ENCODE measurements at regions not wholly inside any gene's neighbourhood (a gene's known extent, or its start where the extent isn't known, plus 50 kb on each side); places are given as distances from the start of the nearest gene placed in this dataset.

DNA sequence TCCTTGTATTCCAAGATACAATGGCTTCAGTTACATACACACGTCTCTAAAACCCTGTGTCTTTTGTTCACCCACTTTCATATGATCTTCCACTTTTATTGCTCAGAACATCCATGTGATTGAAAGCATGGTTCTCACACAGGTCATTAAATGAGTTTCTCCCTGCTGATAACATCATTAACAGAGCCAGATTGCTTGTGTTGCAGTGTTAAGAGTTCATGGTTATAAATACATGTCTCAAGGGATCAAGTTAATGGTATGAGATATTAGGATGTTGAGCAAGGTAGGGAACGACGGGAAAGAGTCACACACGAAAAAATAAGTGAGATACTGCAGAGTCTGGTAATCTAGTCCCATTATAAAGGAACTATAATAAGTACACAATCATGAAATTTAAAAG lies 861.5 kb downstream of the SORCS1 start (continued):
- no peak for TF ChIP-seq ZFP36 (IDR thresholded peaks at IDR 0.05; ENCODE audit: borderline replicate concordance, partially characterized antibody)
- TF ChIP-seq, protein P1, sequence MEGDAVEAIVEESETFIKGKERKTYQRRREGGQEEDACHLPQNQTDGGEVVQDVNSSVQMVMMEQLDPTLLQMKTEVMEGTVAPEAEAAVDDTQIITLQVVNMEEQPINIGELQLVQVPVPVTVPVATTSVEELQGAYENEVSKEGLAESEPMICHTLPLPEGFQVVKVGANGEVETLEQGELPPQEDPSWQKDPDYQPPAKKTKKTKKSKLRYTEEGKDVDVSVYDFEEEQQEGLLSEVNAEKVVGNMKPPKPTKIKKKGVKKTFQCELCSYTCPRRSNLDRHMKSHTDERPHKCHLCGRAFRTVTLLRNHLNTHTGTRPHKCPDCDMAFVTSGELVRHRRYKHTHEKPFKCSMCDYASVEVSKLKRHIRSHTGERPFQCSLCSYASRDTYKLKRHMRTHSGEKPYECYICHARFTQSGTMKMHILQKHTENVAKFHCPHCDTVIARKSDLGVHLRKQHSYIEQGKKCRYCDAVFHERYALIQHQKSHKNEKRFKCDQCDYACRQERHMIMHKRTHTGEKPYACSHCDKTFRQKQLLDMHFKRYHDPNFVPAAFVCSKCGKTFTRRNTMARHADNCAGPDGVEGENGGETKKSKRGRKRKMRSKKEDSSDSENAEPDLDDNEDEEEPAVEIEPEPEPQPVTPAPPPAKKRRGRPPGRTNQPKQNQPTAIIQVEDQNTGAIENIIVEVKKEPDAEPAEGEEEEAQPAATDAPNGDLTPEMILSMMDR (IDR thresholded peaks at IDR 0.05) = no peak
- no peak for TF ChIP-seq HOXB13 (CRISPR knock-in tag; IDR thresholded peaks at IDR 0.05; ENCODE audit: low read depth)
- TF ChIP-seq, protein P2, sequence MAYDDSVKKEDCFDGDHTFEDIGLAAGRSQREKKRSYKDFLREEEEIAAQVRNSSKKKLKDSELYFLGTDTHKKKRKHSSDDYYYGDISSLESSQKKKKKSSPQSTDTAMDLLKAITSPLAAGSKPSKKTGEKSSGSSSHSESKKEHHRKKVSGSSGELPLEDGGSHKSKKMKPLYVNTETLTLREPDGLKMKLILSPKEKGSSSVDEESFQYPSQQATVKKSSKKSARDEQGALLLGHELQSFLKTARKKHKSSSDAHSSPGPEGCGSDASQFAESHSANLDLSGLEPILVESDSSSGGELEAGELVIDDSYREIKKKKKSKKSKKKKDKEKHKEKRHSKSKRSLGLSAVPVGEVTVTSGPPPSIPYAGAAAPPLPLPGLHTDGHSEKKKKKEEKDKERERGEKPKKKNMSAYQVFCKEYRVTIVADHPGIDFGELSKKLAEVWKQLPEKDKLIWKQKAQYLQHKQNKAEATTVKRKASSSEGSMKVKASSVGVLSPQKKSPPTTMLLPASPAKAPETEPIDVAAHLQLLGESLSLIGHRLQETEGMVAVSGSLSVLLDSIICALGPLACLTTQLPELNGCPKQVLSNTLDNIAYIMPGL (CRISPR knock-in tag; IDR thresholded peaks at IDR 0.05; ENCODE audit: borderline replicate concordance) = no peak

DNA sequence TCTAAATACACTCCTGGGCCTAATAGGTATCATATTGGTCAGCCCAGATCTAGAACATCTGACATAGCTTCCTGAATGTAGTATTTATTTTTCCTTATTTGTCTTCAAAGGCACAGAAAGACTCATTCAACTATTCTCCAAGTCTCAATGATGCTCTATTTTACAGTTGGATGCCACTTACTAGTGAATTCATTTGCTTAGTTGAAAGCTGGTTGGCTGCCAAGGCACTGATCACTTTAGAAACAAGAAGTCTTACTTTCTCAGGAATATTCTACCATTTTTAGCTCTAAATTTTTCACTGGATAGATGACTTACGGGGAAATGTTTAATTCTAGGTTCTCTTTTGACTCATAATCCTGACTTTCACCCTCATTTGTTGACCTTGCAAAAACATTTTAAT lies 863.4 kb downstream of the SORCS1 start:
- whole genome bisulfite sequencing (ENCODE audit: missing lambda C conversion rate) = 5% methylated on average over 1 of the region's 1 CpG
- FAIRE-seq (no peak), ATAC-seq (no peak), DNase-seq (ENCODE audit: low read depth in 1 of 2, low spot score in 1 of 2) (no peak)
- POLR2A ChIA-PET = no interaction called here
- Histone ChIP-seq H3K4me3 (no peak overlapping the region), H3K27ac (no peak overlapping the region), H3K4me1 (no peaks in the 10 kb centered on the region), H3K9me3 (no peaks in the 10 kb centered on the region), H3K4me2 (no peak overlapping the region)
- CTCF ChIA-PET = no interaction called here
- no peak for TF ChIP-seq HOXA7 (CRISPR knock-in tag; IDR thresholded peaks at IDR 0.05)
- no peak for TF ChIP-seq KDM5A (IDR thresholded peaks at IDR 0.05)
- TF ChIP-seq JUN (IDR thresholded peaks at IDR 0.05) = no peak
- TF ChIP-seq, protein P3, sequence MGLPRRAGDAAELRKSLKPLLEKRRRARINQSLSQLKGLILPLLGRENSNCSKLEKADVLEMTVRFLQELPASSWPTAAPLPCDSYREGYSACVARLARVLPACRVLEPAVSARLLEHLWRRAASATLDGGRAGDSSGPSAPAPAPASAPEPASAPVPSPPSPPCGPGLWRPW (IDR thresholded peaks at IDR 0.05) = no peak
- no peak for TF ChIP-seq MAZ (IDR thresholded peaks at IDR 0.05; ENCODE audit: borderline replicate concordance, low read depth, low read length)
- TF ChIP-seq RFX5 (IDR thresholded peaks at IDR 0.05) = no peak
- no peak for TF ChIP-seq MAFK (IDR thresholded peaks at IDR 0.05; ENCODE audit: partially characterized antibody)
- no peak for TF ChIP-seq SMC3 (IDR thresholded peaks at IDR 0.05)
- TF ChIP-seq RNF2 (IDR thresholded peaks at IDR 0.05; ENCODE audit: borderline replicate concordance, low read depth) = no peak

DNA sequence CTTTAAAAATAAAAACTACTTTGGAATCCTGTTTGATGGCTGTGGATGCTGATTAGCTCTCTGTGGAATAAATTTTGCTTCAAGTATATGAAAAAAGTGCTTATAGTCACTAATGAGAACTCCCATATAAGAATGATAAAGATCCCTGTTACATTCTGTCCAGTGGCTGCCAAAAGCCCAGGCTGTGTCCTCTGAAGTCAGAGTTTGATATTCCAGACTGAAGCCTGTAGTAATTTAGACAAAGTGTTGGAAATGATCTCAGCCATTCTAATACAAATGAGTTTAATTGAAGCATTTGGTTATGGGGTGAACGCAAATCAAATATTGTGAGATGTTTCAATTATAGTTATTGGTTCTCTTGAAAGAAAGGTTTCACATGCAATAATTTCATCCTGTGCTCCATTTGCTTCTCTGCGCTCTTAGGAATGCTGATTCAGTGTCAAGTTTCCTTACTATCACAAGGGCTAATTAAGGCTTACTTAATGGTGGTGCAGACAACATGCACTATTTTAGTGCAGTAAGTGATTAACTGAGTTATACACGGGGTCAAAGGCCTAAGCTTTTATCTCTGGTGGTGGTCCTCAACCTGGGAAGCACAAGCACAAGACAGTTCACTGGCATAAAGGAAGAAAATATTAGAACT lies 867.6 kb downstream of the SORCS1 start:
- ChIA-PET CTCF (no interaction called here), POLR2A (no interaction called here)
- no peak for FAIRE-seq
- H3K27ac ChIP-seq = no peak overlapping the region
- no peak overlapping the region for H3K4me2 ChIP-seq
- no peak for DNase-seq (ENCODE audit: low read depth in 1 of 2, low spot score in 1 of 2)
- no peaks in the 10 kb centered on the region for H3K4me1 ChIP-seq
- no peaks in the 10 kb centered on the region for H3K9me3 ChIP-seq
- H3K4me3 ChIP-seq = no peak overlapping the region
- WGBS (ENCODE audit: missing lambda C conversion rate) = 31% methylated on average over 3 of the region's 3 CpGs
- ATAC-seq = no peak
- TF ChIP-seq, protein P4, sequence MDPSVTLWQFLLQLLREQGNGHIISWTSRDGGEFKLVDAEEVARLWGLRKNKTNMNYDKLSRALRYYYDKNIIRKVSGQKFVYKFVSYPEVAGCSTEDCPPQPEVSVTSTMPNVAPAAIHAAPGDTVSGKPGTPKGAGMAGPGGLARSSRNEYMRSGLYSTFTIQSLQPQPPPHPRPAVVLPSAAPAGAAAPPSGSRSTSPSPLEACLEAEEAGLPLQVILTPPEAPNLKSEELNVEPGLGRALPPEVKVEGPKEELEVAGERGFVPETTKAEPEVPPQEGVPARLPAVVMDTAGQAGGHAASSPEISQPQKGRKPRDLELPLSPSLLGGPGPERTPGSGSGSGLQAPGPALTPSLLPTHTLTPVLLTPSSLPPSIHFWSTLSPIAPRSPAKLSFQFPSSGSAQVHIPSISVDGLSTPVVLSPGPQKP (IDR thresholded peaks at IDR 0.05; ENCODE audit: low read depth, low read length) = no peak
- TF ChIP-seq CBX2 (IDR thresholded peaks at IDR 0.05; ENCODE audit: borderline replicate concordance, low read depth) = no peak
- TF ChIP-seq, protein P5, sequence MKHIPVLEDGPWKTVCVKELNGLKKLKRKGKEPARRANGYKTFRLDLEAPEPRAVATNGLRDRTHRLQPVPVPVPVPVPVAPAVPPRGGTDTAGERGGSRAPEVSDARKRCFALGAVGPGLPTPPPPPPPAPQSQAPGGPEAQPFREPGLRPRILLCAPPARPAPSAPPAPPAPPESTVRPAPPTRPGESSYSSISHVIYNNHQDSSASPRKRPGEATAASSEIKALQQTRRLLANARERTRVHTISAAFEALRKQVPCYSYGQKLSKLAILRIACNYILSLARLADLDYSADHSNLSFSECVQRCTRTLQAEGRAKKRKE (CRISPR knock-in tag; IDR thresholded peaks at IDR 0.05; ENCODE audit: low read depth) = no peak
- TF ChIP-seq, protein P2 (CRISPR knock-in tag; IDR thresholded peaks at IDR 0.05; ENCODE audit: borderline replicate concordance) = no peak
- no peak for TF ChIP-seq FOSB (CRISPR knock-in tag; IDR thresholded peaks at IDR 0.05)
- TF ChIP-seq, protein P6, sequence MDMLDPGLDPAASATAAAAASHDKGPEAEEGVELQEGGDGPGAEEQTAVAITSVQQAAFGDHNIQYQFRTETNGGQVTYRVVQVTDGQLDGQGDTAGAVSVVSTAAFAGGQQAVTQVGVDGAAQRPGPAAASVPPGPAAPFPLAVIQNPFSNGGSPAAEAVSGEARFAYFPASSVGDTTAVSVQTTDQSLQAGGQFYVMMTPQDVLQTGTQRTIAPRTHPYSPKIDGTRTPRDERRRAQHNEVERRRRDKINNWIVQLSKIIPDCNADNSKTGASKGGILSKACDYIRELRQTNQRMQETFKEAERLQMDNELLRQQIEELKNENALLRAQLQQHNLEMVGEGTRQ (IDR thresholded peaks at IDR 0.05) = no peak
- TF ChIP-seq SMC3 (IDR thresholded peaks at IDR 0.05) = no peak
- no peak for TF ChIP-seq TP53 (CRISPR knock-in tag; IDR thresholded peaks at IDR 0.05)
- no peak for TF ChIP-seq ESRRA (IDR thresholded peaks at IDR 0.05; ENCODE audit: borderline replicate concordance, low read length)
- TF ChIP-seq NFE2L2 (conservative IDR thresholded peaks at IDR 0.05; ENCODE audit: low read length) = no peak
- TF ChIP-seq BHLHE40 (IDR thresholded peaks at IDR 0.05; ENCODE audit: low read depth, low read length) = no peak
- TF ChIP-seq, protein P1 (IDR thresholded peaks at IDR 0.05) = no peak
- no peak for TF ChIP-seq NPAS2 (CRISPR knock-in tag; IDR thresholded peaks at IDR 0.05; ENCODE audit: borderline replicate concordance)
